ENCODE measurements at regions not wholly inside any gene's neighbourhood (a gene's known extent, or its start where the extent isn't known, plus 50 kb on each side); places are given as distances from the start of the nearest gene placed in this dataset.

GRCh38 chr4:162510115-162510514 is 346.3 kb upstream of the FSTL5 start:
- TF ChIP-seq POLR2A (IDR thresholded peaks at IDR 0.05; ENCODE audit: low read depth, low read length) = no peak
- TF ChIP-seq PAX5 (IDR thresholded peaks at IDR 0.05; ENCODE audit: insufficient read depth, low read length, severe bottlenecking) = no peak

Data from GM12891 (cell line).